GM19438 (cell line): ENCODE measurements at regions not wholly inside any gene's neighbourhood (a gene's known extent, or its start where the extent isn't known, plus 50 kb on each side); places are given as distances from the start of the nearest gene placed in this dataset.

Experiments used
- ATAC-seq: cut with Tn5 transposase; IDR thresholded peaks from one replicate; pipeline ENCODE4 v1.9.1; 2021; ENCODE audit warnings: low read depth; ENCODE audit not compliant: unreplicated experiment

DNA sequence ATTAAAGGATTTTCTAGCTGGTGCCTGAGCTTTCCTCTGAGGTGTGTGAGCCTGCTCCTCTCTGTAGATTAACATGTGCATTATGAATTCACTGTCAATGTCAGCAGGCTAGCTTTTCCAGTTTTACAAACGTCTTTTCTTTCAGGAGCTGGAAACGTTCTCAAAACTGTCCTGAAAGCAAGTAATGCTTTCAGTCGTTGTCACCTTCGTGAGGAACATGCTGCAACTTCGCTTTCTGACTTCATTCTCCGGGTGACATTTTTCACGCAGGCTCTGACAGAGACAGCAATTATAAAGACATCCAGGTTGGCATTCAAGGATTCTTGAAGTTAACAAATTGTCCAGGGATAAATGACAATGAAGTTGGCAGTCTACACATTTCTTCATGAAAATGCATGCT lies 671.5 kb downstream of the DHX35 start:
- ATAC-seq, result no peak

DNA sequence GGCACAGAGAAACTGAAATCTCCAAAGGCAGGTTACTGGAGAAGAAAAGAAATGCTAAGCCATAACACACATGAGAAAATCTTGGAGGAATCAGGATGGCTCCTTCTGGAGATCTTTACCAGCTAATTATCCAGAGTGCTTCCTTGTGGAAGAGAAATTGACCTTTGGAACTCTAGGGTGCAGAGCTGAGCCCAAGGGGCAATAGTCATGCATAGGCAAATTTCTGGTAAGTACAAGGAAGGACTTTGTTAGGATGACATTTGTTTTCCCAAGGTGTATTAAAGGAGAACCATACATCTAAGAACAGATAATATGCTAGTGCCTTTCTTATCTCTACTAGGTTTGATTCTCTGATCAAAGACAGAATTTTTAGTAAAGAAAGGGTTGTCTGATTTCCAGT lies 670.6 kb downstream of the DHX35 start:
- ATAC-seq, result no peak

DNA sequence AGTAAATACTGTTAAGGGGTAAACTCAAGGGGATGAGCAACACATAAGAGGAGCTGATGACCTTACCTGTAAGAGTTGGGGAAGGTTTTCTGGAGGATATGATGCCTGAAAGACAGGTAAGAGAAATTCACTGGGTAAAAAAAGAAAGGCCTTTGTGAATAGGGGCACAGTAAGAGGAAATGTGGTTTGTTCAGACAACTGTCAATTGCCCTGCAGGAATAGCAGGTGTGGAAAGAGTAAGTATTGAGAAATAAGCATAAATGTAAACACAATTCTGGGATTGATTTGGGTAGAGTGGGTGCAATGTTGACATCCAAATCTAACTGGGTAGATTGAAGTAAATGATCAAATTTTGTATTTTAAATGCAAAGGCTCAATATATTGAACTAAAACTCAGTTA lies 670.0 kb downstream of the DHX35 start:
- no peak for ATAC-seq

DNA sequence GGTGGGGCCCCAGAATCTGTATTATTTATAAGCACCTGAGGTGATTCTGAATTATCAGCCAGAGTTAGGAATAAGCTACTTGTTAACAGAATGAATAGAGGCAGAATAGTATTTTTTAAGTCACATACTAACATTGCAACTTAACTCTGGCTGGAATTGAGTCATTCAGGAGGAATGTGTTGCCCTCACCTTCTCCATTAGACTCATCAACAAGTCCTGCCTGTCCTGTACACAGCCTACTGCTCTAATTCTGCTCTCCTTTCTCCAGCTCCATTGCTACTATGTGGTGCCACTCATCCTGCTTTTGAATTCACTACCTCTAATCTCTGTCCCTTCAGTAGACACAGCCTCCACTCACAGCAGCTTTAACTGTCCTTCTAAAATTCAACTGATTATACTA lies 669.4 kb downstream of the DHX35 start:
- ATAC-seq, result no peak

DNA sequence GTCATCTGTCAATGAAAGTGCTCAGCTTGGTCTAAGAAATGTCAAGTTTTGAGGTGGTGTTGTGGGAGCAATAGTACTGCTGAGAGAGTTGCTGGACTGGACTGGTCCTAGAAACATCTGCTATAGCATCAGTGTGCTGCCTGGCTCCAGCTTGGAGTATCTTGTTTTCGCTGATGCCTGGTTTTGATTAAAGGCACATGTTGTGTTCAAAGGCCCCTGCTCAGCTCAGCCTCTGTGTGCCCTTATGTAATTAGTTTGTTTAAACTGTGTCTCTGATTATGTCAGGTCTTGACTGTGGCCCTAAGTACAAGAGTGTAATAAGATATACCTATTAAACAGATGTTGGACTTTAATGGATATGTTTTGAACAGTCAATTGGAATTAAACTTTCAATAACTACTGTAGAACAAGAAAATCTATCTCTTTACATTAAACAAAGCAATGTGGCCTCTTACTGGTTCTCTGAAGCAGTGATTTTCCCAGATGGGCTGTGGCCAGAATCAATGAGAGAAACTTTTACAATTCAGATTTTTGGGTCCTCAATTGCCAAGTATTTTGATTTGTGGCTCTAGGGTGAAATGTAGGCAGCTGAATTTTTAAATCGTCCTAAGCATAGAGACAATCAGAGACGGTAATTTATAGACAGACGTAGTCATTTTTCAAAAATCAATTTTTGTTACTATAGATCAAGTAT lies 668.2 kb downstream of the DHX35 start:
- ATAC-seq, result no peak

DNA sequence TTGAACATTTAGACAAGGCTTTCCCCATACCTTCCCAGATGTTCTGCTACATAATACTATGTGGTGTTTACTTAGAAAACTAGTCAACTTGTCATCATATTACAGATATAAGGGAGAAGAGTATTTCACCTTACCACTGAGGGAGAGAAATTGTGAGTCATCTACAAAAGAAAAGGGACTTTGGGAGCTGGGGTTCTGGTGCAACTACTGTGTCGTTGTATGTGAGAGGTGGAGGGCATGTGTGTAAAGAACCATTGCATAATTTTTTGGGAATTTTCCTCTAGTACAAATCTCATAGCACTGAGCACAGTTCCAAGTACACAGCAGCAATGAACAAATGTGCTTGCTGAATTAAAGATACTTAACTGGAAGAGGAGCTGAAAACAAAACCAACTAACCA lies 665.6 kb downstream of the DHX35 start:
- no peak for ATAC-seq

DNA sequence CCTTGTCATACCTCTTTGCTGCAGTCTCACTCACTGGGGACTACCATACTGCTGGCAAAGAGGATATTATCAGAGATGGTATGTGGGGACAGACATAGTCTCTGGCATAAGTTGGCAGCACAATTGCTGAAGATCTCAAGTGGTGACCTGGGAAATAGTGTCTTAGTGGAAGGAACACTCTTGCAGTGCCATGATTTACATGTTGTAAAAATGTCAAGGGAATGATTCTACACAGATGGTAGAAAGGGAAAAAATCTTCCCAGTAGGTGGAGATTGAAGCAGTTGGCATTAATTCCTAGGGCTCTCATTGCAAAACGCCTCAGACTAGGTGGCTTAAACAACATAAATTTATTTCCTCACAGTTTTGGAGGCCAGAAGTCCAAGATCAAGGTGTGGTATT lies 662.2 kb downstream of the DHX35 start:
- no peak for ATAC-seq

DNA sequence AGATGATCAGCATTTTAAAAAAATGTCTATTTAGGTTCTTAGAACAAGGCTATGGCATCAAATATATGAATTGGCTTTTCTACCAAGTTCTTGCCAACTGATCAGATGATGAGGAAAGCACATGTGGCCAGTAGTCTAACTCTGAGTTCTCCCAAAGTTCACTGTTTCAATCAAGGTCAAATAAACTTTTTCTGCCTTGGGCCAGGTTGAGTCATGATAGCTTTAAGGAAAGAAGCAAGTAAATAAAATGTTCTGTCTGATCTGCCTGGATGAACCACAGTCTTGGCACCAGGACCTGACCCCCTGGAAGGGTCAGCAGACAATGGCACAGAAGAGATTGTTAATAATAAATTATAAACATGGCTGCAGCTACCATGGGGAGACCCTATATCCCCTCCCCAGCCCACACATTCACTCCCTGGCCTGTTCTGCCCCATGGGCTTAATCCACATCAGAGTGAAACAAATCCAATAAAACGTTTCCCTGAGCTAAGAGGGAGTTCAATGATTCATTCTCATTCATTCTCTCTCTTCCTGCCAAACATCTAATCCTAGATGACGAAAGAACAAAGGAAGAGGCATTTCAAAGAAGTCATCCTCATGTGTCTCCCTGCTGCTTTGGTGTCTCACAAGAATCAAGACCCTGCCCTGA lies 661.6 kb downstream of the DHX35 start:
- ATAC-seq, result no peak

DNA sequence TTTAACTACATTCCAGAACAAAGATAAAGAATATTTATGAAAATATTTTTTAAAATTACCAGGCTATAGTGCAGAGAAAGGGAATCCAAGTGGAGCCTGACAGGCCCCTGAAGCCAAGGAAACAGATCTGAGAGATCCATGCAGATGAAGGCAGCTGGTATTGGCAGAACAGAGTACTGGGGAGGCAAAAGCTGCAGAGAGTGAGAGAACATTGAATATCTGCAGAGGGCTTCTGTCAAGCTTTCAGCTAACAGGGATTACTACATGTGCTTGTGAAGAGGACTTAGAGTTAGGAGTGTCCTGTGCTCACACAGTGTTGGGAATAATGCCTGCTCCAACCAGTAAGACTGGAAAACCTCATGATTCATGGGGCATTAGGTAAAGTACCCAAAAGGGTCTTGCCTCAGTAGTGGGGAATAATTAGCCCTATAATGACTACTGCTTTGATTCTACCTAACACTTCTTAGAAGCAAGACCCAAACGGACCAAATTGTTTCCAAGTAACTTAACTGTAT lies 657.2 kb downstream of the DHX35 start:
- ATAC-seq, result no peak

DNA sequence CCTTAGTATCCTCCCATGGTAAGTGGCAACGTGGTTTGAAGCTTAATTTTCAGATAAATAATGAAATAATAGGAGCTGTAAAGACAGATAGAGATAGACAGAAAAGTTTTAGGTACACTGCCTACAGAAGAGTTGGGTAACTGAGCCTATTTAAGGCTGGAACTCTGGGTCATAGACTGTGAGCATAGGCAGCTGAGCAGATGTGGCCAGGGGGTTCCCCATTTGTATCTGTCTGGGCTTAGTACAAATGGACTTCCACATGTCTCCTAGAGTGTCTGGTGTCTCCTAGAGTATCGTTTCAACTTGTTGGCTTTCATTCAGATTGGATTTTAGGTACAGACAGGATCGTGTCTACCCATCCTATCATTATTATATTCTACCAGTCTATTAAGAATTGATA lies 649.8 kb downstream of the DHX35 start:
- ATAC-seq, result no peak

DNA sequence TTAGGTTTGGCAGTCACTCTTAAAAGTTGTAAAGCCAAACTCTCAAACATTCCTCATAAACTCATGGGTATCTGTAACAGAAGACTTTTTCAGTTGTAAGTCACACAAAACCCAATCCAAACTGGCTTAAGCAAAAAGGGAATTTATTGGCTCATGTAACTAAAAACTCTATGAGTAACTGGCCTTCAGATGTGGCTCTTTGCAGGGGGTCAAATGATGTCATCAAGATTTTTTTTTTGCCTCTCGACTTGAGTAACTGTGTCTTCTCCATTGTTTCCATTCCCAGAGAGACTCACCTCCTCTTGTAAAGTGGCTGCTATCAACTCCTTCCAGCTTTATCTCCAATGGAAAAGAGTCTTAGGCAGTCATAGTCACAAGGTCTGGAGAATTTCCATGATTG lies 645.0 kb downstream of the DHX35 start:
- no peak for ATAC-seq

DNA sequence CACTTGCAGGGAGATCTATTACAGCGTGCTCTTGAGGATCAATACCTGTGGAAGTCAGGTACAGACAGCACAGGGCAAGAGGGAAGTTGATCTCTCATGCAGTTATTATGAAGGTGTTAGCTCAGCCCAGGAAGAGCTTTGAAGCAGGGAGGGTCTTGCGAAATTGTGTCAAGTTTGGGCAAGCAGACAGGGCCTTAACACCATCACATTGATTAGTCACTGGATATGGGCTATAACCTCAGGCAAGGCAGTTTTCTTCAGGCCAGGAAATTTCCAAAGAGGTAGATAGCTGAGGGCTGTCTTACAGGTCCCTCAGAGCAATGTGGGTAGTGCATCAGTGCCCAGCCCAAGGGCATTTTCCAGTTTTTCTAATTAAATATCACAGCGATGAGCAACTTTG lies 643.8 kb downstream of the DHX35 start:
- no peak for ATAC-seq

DNA sequence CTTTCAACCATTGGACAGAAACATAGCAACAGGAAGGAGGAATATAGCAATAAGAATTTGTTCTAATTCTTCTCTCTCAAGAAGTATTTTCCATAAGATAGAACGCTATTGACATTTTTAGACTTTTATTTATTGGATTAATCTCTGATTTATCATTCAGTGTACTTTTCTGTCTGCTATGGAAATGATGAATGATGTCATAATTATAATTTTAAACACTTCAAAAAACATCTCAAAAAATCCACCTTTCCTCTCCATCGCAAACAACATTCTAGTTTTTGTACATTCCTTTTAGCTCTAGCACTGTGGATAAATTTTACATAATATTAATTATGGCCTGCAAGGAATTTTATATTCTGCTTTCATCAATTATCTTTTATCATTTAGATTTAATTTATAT lies 643.2 kb downstream of the DHX35 start:
- ATAC-seq, result no peak

DNA sequence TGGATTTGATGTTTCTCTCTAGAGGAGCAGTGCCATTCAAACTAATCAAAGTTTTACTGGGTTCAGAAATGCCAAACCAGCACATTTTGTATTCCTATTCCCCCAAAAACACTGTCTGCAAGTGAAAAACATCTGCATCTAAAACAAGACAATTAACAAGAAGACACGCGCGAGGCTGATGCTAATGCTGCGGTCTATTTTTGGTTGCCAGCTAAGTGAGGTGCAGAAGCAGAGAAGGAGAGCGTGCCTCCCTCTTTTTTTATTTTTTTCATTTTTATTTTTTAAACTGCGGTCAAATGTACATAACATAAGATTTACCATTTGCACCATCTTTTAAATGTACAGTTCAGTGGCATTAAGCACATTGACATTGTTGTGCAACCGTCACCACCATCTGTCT lies 641.1 kb downstream of the DHX35 start:
- no peak for ATAC-seq

DNA sequence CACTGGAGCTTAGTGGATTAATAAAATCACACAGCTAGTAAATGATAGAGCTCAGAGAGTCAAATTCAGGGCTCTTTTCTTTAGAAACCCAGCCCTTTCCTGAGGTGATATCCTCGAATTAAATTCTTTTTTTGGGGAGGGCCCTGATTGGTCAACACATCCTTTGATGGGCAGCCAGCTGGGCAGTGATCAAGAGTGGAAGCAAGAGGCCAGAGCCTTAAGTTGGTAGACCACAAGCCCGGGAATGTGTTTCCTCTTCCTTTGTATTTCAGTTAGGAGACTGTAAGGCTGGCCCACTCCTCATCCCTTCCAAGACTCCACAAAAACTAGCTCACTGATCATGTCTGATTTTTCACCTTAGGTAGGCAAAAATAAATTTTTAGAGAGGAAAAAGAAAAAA lies 640.5 kb downstream of the DHX35 start:
- no peak for ATAC-seq

DNA sequence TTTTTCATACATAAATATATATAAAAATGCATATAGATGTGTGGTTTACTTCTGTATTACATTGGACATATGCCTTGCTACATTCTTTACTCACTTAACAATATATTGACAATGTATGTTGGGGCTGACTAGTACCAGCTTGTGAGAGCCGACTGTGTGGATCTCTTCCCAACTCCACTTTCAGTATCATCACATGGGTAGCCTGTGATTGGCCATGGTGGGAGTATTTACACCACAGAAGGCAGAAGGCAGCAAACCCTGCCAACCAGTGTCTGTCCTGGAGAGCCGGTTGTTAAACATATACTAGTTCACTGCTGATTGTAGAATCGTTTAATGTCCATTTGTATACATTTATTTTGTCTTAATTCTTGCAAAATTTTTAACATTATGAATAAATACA lies 638.7 kb downstream of the DHX35 start:
- ATAC-seq, result no peak

DNA sequence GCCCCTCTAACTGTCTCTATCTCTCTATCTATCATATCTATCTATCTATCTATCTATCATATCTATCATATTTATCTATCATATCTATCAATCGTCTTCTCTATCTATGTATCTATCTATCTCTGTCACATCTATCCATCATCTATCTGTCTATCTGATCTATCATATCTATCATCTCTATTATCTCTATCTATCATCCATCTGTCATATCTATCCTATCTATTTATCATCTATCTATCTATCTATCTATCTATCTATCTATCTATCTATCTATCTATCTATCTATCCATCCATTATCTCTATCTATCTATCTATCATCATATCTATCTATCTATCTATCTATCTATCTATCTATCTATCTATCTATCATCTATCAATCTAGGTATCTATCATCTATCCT lies 638.0 kb downstream of the DHX35 start:
- no peak for ATAC-seq

DNA sequence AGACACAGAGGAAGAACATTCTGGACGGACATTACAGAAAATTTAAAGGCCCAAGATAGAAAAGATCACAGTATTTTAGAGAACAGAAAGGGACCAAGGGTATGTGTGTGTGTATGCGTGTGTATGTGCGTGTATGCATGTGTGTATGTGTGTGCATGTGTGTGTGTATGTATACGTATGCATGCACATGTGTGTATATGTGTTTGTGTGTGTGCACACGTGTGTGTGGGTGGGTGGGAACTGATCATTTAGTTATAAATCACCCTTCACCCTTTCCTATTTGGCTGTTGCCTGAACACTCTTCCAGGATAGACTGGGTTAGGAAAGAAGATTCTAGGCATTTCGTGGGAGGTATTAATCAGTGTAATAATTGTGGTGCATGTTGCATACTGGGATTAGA lies 634.4 kb downstream of the DHX35 start:
- no peak for ATAC-seq

DNA sequence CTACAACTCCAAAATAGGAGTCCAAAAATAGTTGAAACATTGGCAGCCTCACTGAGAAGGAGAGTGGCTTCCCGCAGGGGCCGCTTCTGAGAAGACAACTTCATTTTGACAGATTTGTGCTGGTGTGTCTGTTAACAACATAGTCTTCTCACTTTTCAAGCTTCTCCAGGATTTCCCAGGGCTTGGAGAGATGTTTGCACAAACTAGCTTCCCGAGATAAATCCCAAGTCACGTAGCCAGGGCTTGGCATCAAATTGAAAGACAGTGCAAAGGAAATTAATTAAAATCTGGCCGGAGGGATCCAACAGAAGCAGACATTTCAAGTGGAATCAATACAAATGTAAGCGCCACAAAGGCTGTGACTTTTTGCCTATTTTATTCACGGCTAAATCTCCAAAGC lies 630.2 kb downstream of the DHX35 start:
- ATAC-seq, result no peak

DNA sequence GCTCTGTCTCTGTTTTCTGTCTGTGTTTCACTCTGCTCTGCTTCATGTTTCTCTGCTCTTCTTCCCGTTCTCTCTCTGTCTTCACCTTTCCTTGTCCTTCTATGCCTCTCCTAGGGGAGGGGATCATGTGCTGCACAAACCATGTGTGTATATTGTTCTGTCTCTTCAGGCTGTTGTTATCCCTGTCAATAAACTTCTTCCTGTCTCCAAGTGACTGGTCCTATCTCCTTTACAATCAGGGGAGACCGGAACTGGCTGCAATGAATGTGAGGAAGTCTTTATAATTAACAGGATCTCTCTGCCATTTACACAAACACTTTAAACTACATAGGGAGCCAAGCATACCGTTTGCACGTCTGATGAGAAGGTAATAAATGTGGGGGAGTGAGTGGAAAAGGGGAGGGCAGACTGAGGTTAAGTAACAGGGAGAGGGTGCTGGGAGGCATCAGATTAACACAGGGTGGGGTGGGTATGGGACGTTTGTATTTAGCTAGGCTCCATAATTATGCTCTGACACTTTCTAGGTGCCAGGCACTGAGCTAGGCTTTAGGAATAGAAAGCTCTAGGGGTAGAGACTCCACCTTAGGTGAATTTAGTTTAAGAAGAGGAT lies 626.1 kb downstream of the DHX35 start:
- no peak for ATAC-seq

DNA sequence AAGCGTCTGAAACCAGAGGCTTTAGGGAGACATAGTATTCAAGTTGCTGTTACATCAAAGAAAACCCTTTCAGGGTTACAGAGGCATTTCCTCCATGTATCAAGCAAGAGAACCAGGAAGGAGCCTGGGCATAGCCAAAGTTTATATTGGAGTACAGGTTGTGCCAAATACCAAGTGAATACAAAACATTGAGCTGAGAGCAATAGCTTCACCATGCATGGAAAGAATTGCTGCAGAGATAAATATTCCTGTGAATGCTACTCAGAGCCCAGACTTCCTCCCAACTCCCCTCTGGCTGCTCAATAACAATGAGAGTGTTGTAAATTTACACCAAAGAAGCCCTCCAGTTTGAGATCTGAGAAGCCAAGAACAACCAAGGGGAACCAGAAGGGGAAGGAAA lies 618.9 kb downstream of the DHX35 start:
- no peak for ATAC-seq

DNA sequence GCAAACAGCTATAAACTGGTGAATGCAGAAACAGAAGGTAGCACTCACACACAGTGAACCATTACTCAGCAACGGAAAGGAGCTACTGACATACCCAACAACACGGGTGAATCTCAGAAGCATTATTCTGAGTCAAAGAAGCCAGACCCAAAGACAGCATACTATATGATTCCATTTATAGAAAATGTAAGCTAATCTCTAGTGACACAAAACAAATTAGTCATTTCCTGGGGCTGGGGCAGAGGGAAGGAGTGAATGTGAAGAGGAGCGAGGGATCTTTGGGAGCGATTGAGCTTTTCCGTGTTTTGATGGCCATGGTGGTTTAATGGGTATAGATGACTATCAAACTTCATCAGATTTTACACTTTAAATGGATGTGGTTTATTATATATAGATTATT lies 614.6 kb downstream of the DHX35 start:
- no peak for ATAC-seq
